HG02798 (cell line): ENCODE measurements at regions not wholly inside any gene's neighbourhood (a gene's known extent, or its start where the extent isn't known, plus 50 kb on each side); places are given as distances from the start of the nearest gene placed in this dataset.

Source experiments
- ATAC-seq: cut with Tn5 transposase; IDR thresholded peaks from one replicate; pipeline ENCODE4 v1.9.1; 2021; ENCODE audit warnings: mild to moderate bottlenecking; ENCODE audit not compliant: unreplicated experiment, poor library complexity

GRCh38 chr4:180926277-180926676 lies 1316.9 kb upstream of the TENM3 start:
- ATAC-seq = no peak

GRCh38 chr4:180932370-180933001 lies 1310.7 kb upstream of the TENM3 start:
- ATAC-seq = no peak

- no peak for ATAC-seq
Observed at GRCh38 chr4:180937083-180937482, 1306.1 kb upstream of the TENM3 start.

GRCh38 chr4:180940680-180941079 lies 1302.5 kb upstream of the TENM3 start:
- no peak for ATAC-seq

GRCh38 chr4:180942367-180942916 lies 1300.8 kb upstream of the TENM3 start:
- ATAC-seq = no peak

GRCh38 chr4:180946188-180946587 lies 1297.0 kb upstream of the TENM3 start:
- no peak for ATAC-seq

- no peak for ATAC-seq
Observed at GRCh38 chr4:180947425-180947824, 1295.8 kb upstream of the TENM3 start.

- no peak for ATAC-seq
Observed at GRCh38 chr4:180949424-180950213, 1293.6 kb upstream of the TENM3 start.

- no peak for ATAC-seq
Observed at GRCh38 chr4:180950377-180950776, 1292.8 kb upstream of the TENM3 start.

- no peak for ATAC-seq
Observed at GRCh38 chr4:180951312-180951711, 1291.9 kb upstream of the TENM3 start.

- ATAC-seq = no peak
Observed at GRCh38 chr4:180953572-180953971, 1289.6 kb upstream of the TENM3 start.

- ATAC-seq = no peak
Observed at GRCh38 chr4:180960743-180961401, 1282.3 kb upstream of the TENM3 start.

GRCh38 chr4:180962268-180962667 lies 1280.9 kb upstream of the TENM3 start:
- no peak for ATAC-seq

- ATAC-seq = no peak
Observed at GRCh38 chr4:180966312-180966711, 1276.9 kb upstream of the TENM3 start.

- no peak for ATAC-seq
Observed at GRCh38 chr4:180967936-180968335, 1275.3 kb upstream of the TENM3 start.

- no peak for ATAC-seq
Observed at GRCh38 chr4:180973894-180974293, 1269.3 kb upstream of the TENM3 start.

- ATAC-seq = no peak
Observed at GRCh38 chr4:180990931-180991330, 1252.3 kb upstream of the TENM3 start.

- no peak for ATAC-seq
Observed at GRCh38 chr4:180993244-180993836, 1249.9 kb upstream of the TENM3 start.

GRCh38 chr4:180994722-180995121 lies 1248.5 kb upstream of the TENM3 start:
- no peak for ATAC-seq

- ATAC-seq = no peak
Observed at GRCh38 chr4:180999217-180999616, 1244.0 kb upstream of the TENM3 start.

- ATAC-seq = no peak
Observed at GRCh38 chr4:181004056-181004455, 1239.1 kb upstream of the TENM3 start.
